H9 (cell line): ENCODE measurements at regions not wholly inside any gene's neighbourhood (a gene's known extent, or its start where the extent isn't known, plus 50 kb on each side); places are given as distances from the start of the nearest gene placed in this dataset.

ENCODE experiments used
- DNase-seq: peaks from one replicate; pipeline ENCODE4 v3.0.0-alpha.2; 2017
- H2AFZ ChIP-seq: one replicate; pipeline ENCODE4 v1.6.1; 2013; ENCODE audit warnings: mild to moderate bottlenecking, low read length, control low read depth, moderate library complexity
- H2AK5ac ChIP-seq: 2 replicates; pipeline ENCODE4 v1.6.1; 2013; ENCODE audit warnings: low read length, control low read depth, mixed read lengths; ENCODE audit not compliant: insufficient read length
- H2BK120ac ChIP-seq: one replicate; pipeline ENCODE4 v1.6.1; 2013; ENCODE audit warnings: low read depth, mild to moderate bottlenecking, low read length, control low read depth, inconsistent platforms; ENCODE audit not compliant: poor library complexity, severe bottlenecking
- H2BK12ac ChIP-seq: 2 replicates; pipeline ENCODE4 v1.6.1; 2013; ENCODE audit warnings: low read length, control low read depth, mixed read lengths, low read depth; ENCODE audit not compliant: insufficient read length
- H2BK15ac ChIP-seq: 2 replicates; pipeline ENCODE4 v1.6.1; 2013; ENCODE audit warnings: low read depth, low read length, control low read depth
- H2BK20ac ChIP-seq: one replicate; pipeline ENCODE4 v1.6.1; 2013; ENCODE audit warnings: low read depth, mild to moderate bottlenecking, low read length, control low read depth, inconsistent platforms; ENCODE audit not compliant: poor library complexity, severe bottlenecking
- H2BK5ac ChIP-seq: 2 replicates; pipeline ENCODE4 v1.6.1; 2013; ENCODE audit warnings: low read length, control low read depth, mixed read lengths; ENCODE audit not compliant: insufficient read length
- H3K14ac ChIP-seq: 2 replicates; pipeline ENCODE4 v1.6.1; 2013; ENCODE audit warnings: low read length, control low read depth; ENCODE audit not compliant: insufficient read depth
- H3K18ac ChIP-seq: 2 replicates; pipeline ENCODE4 v1.6.1; 2013; ENCODE audit warnings: low read depth, mild to moderate bottlenecking, mixed read lengths, low read length, control low read depth; ENCODE audit not compliant: insufficient read length
- H3K23ac ChIP-seq: 2 replicates; pipeline ENCODE4 v1.6.1; 2013; ENCODE audit warnings: low read length, control low read depth, mixed read lengths, low read depth; ENCODE audit not compliant: insufficient read length
- H3K23me2 ChIP-seq: 2 replicates; pipeline ENCODE4 v1.6.1; 2013; ENCODE audit warnings: low read depth, mild to moderate bottlenecking, mixed read lengths, low read length, control low read depth; ENCODE audit not compliant: insufficient read length, poor library complexity, severe bottlenecking
- H3K27ac ChIP-seq: 2 replicates; pipeline ENCODE4 v1.5.1; 2013; ENCODE audit warnings: low read length, control low read depth, mixed read lengths, low read depth; ENCODE audit not compliant: insufficient read length
- H3K27me3 ChIP-seq: 2 replicates; pipeline ENCODE4 v1.6.1; 2013; ENCODE audit warnings: low read length, control low read depth, inconsistent platforms; ENCODE audit not compliant: insufficient read depth
- H3K4ac ChIP-seq: 2 replicates; pipeline ENCODE4 v1.6.1; 2013; ENCODE audit warnings: low read depth, mild to moderate bottlenecking, control low read depth, inconsistent platforms, low read length, moderate library complexity
- H3K4me1 ChIP-seq: 2 replicates; pipeline ENCODE4 v1.6.1; 2013; ENCODE audit warnings: low read length, control low read depth, inconsistent platforms; ENCODE audit not compliant: insufficient read depth
- H3K4me2 ChIP-seq: 2 replicates; pipeline ENCODE4 v1.6.1; 2013; ENCODE audit warnings: low read length, control low read depth, mixed read lengths; ENCODE audit not compliant: insufficient read length, insufficient read depth
- H3K56ac ChIP-seq: 2 replicates; pipeline ENCODE4 v1.6.1; 2013; ENCODE audit warnings: low read depth, mild to moderate bottlenecking, mixed read lengths, low read length, control low read depth; ENCODE audit not compliant: insufficient read length
- H3K79me1 ChIP-seq: 2 replicates; pipeline ENCODE4 v1.6.1; 2013; ENCODE audit warnings: low read depth, mild to moderate bottlenecking, moderate library complexity, low read length, control low read depth, inconsistent platforms; ENCODE audit not compliant: insufficient read depth, poor library complexity, severe bottlenecking
- H3K79me2 ChIP-seq: 2 replicates; pipeline ENCODE4 v1.6.1; 2013; ENCODE audit warnings: low read length, control low read depth, inconsistent platforms; ENCODE audit not compliant: insufficient read depth
- H3K9ac ChIP-seq: 2 replicates; pipeline ENCODE4 v1.6.1; 2013; ENCODE audit warnings: low read length, control low read depth, mixed read lengths; ENCODE audit not compliant: insufficient read length; ENCODE audit errors: extremely low read depth
- H3K9me3 ChIP-seq: one replicate; pipeline ENCODE4 v1.6.1; 2013; ENCODE audit warnings: low read depth, low read length, inconsistent platforms; ENCODE audit not compliant: control insufficient read depth
- H3T11ph ChIP-seq: one replicate; pipeline ENCODE4 v1.6.1; 2013; ENCODE audit warnings: mild to moderate bottlenecking, low read length, control low read depth, inconsistent platforms
- H4K20me1 ChIP-seq: one replicate; pipeline ENCODE4 v1.6.1; 2013; ENCODE audit not compliant: control insufficient read depth, insufficient read length, insufficient read depth
- H4K5ac ChIP-seq: 2 replicates; pipeline ENCODE4 v1.6.1; 2013; ENCODE audit warnings: low read depth, mild to moderate bottlenecking, mixed read lengths, low read length, control low read depth; ENCODE audit not compliant: insufficient read length
- H4K8ac ChIP-seq: replicated peaks from 2 replicates; pipeline ENCODE4 v1.6.1; 2013; ENCODE audit warnings: low read length, control low read depth, mixed read lengths, low read depth; ENCODE audit not compliant: insufficient read length
- H4K91ac ChIP-seq: 2 replicates; pipeline ENCODE4 v1.6.1; 2013; ENCODE audit warnings: low read depth, mild to moderate bottlenecking, moderate library complexity, mixed read lengths, low read length, control low read depth; ENCODE audit not compliant: insufficient read length
- H3K27ac Mint-ChIP-seq, 3 experiments: 2 replicates in 2 of 3; 3 replicates in 1 of 3; pipeline ENCODE4 v1.8.0; 2020 to 2021; ENCODE audit warnings: mixed read lengths in 3 of 3, mild to moderate bottlenecking in 1 of 3, moderate library complexity in 1 of 3
- H3K27me3 Mint-ChIP-seq: 2 replicates; pipeline ENCODE4 v1.8.0; 2021; ENCODE audit warnings: low read depth, mild to moderate bottlenecking, moderate library complexity, mixed read lengths
- H3K36me3 Mint-ChIP-seq, 3 experiments: 2 replicates in 2 of 3; 3 replicates in 1 of 3; pipeline ENCODE4 v1.8.0; 2020 to 2021; ENCODE audit warnings: low read depth in 3 of 3, mixed read lengths in 3 of 3; ENCODE audit not compliant: insufficient read depth in 1 of 3
- H3K4me1 Mint-ChIP-seq, 2 experiments: 2 replicates each; pipeline ENCODE4 v1.8.0; 2020; ENCODE audit warnings: mixed read lengths in 2 of 2
- H3K4me3 Mint-ChIP-seq, 2 experiments: 2 replicates in 1 of 2; 3 replicates in 1 of 2; pipeline ENCODE4 v1.8.0; 2020 to 2021; ENCODE audit warnings: mild to moderate bottlenecking in 2 of 2, mixed read lengths in 2 of 2, moderate library complexity in 1 of 2
- H3K9me3 Mint-ChIP-seq, 2 experiments: 2 replicates in 1 of 2; 3 replicates in 1 of 2; pipeline ENCODE4 v1.8.0; 2020; ENCODE audit warnings: mild to moderate bottlenecking in 2 of 2, mixed read lengths in 2 of 2, moderate library complexity in 1 of 2
- CTCF ChIP-seq: fragments of 200-600 bp; sonication (generic); conservative IDR thresholded peaks from 3 replicates; pipeline ENCODE4 v1.8.0; 2021; ENCODE audit warnings: antibody characterized with exemption, mild to moderate bottlenecking
- WGBS: extraction: QIAGEN DNeasy Blood & Tissue Kit; methylation state at CpG from one replicate; pipeline ENCODE4 v1.1.7; 2013; ENCODE audit warnings: missing lambda C conversion rate, low lambda C conversion rate, mixed read lengths; ENCODE audit not compliant: insufficient read length; ENCODE audit errors: extremely low coverage; 5-methylcytosine and 5-hydroxymethylcytosine counted together

GRCh38 chr10:55979203-55979602 lies 381.9 kb downstream of the ZWINT start:
- no peak overlapping the region for H4K8ac ChIP-seq
- H3K79me1 ChIP-seq, result no peaks in the 10 kb centered on the region
- H3K23me2 ChIP-seq, result no peaks in the 10 kb centered on the region
- H4K91ac ChIP-seq, result no peak overlapping the region
- no peak overlapping the region for H3K4ac ChIP-seq
- H3K9me3 ChIP-seq, result no peaks in the 10 kb centered on the region
- H3K4me3 Mint-ChIP-seq, result no peak overlapping the region
- peak overlapping the region; percentile 87 to 94 (median 89) for H3K27ac Mint-ChIP-seq
- no peak overlapping the region for H3K56ac ChIP-seq
- peak; percentile 31 for DNase-seq
- H3T11ph ChIP-seq, result no peak overlapping the region
- H3K18ac ChIP-seq, result peak overlapping the region; percentile 80
- H3K4me1 ChIP-seq, result peaks cover 3% of the 10 kb centered on the region; the same call in 1 of the 2 replicates
- no peaks in the 10 kb centered on the region for H4K20me1 ChIP-seq
- no peak for TF ChIP-seq CTCF
- H2BK5ac ChIP-seq, result no peak overlapping the region
- H3K79me2 ChIP-seq, result no peaks in the 10 kb centered on the region
- no peak overlapping the region for H2AFZ ChIP-seq
- peak overlapping the region; percentile 77 for H3K27ac ChIP-seq
- no peak overlapping the region for H3K14ac ChIP-seq
- no peak overlapping the region for H2BK12ac ChIP-seq
- no peak overlapping the region for H2AK5ac ChIP-seq
- no peak overlapping the region for H3K9ac ChIP-seq
- H3K9me3 Mint-ChIP-seq, result no peaks in the 10 kb centered on the region; a peak in 1 of 5 replicates
- peaks cover 7% of the 10 kb centered on the region in 2 experiments; a peak in 3 of 4 replicates for H3K4me1 Mint-ChIP-seq
- H3K36me3 Mint-ChIP-seq, result no peaks in the 10 kb centered on the region
- H3K23ac ChIP-seq, result no peak overlapping the region
- peak overlapping the region; percentile 45 for H3K4me2 ChIP-seq
- no peak overlapping the region for H2BK120ac ChIP-seq
- H3K27me3 ChIP-seq, result no peaks in the 10 kb centered on the region
- H4K5ac ChIP-seq, result no peak overlapping the region
- no peak overlapping the region for H2BK20ac ChIP-seq
- H2BK15ac ChIP-seq, result no peak overlapping the region
- H3K27me3 Mint-ChIP-seq, result no peaks in the 10 kb centered on the region
- WGBS, result no CpG with 5 or more reads among the region's 2 CpGs
